SK-N-SH (cell line): ENCODE measurements at regions not wholly inside any gene's neighbourhood (a gene's known extent, or its start where the extent isn't known, plus 50 kb on each side); places are given as distances from the start of the nearest gene placed in this dataset.
A peak's percentile ranks its signal among the peaks of the same experiment; 100 is the strongest.

Experiments used
- CTCF ChIA-PET: fragments of 300-600, 350-600 bp; formaldehyde crosslinking; extraction: SDS; loops from one replicate; lab custom pipeline; 2021; lab: Yijun Ruan, JAX
- POLR2A ChIA-PET: fragments of 350-600 bp; sonication (Branson Sonifier 250); formaldehyde crosslinking; extraction: SDS; loops from one replicate; lab custom pipeline; 2020; ENCODE audit warnings: antibody characterized with exemption, inconsistent platforms; lab: Yijun Ruan, JAX
- DNase-seq: peaks from one replicate; pipeline ENCODE4 v3.0.0; 2012
- H2AFZ ChIP-seq: fragments of 200-600 bp; sonication (generic); 2 replicates; pipeline ENCODE4 v1.8.1; 2016; ENCODE audit warnings: antibody characterized with exemption, mild to moderate bottlenecking, low read depth
- H3F3A ChIP-seq: fragments of 200-600 bp; sonication (generic); replicated peaks from 2 replicates; pipeline ENCODE3; 2016; ENCODE audit warnings: antibody characterized with exemption, mild to moderate bottlenecking; ENCODE audit not compliant: insufficient read depth
- H3K27ac ChIP-seq, 2 experiments: fragments of 200-500 bp in 1 of 2; fragments of 200-600 bp in 1 of 2; sonication (Bioruptor generic) in 1 of 2; sonication (generic), shearing (Covaris generic) in 1 of 2; 2 replicates each; pipeline versions ENCODE4 v1.5.1 to v1.6.1; 2014 to 2016; ENCODE audit warnings: low read depth in 2 of 2, inconsistent platforms in 1 of 2, low read length in 1 of 2, mild to moderate bottlenecking in 1 of 2, mixed read lengths in 1 of 2
- H3K27me3 ChIP-seq: fragments of 200-600 bp; sonication (generic), shearing (Covaris generic); 2 replicates; pipeline ENCODE4 v1.6.1; 2016; ENCODE audit warnings: mixed run types; ENCODE audit not compliant: insufficient read depth
- H3K36me3 ChIP-seq, 2 experiments: fragments of 200-500 bp in 1 of 2; fragments of 200-600 bp in 1 of 2; sonication (Bioruptor generic) in 1 of 2; sonication (generic) in 1 of 2; replicated peaks in 1 of 2; 2 replicates each; pipeline versions ENCODE3 to v1.5.1; 2014 to 2016; ENCODE audit warnings: low read length in 1 of 2, mild to moderate bottlenecking in 1 of 2; ENCODE audit not compliant: insufficient read depth in 2 of 2, control insufficient read depth in 1 of 2
- H3K4me1 ChIP-seq, 2 experiments: fragments of 200-500 bp in 1 of 2; fragments of 200-600 bp in 1 of 2; sonication (Bioruptor generic) in 1 of 2; sonication (generic), shearing (Covaris generic) in 1 of 2; 2 replicates each; pipeline versions ENCODE4 v1.5.1 to v1.6.1; 2014 to 2016; ENCODE audit warnings: low read depth in 1 of 2, low read length in 1 of 2, mixed run types in 1 of 2; ENCODE audit not compliant: insufficient read depth in 2 of 2, control insufficient read depth in 1 of 2
- H3K4me2 ChIP-seq: fragments of 200-600 bp; sonication (generic), shearing (Covaris generic); 2 replicates; pipeline ENCODE4 v1.6.1; 2017; ENCODE audit warnings: mixed run types
- H3K4me3 ChIP-seq, 2 experiments: fragments of 200-500 bp in 1 of 2; fragments of 200-600 bp in 1 of 2; sonication (Bioruptor generic) in 1 of 2; sonication (generic), shearing (Covaris generic) in 1 of 2; 2 replicates each; pipeline versions ENCODE4 v1.5.1 to v1.8.1; 2014 to 2016; ENCODE audit warnings: low read depth in 2 of 2, inconsistent platforms in 1 of 2, low read length in 1 of 2, mild to moderate bottlenecking in 1 of 2, mixed read lengths in 1 of 2, moderate library complexity in 1 of 2
- H3K79me2 ChIP-seq: fragments of 200-600 bp; sonication (generic); 2 replicates; pipeline ENCODE4 v1.8.1; 2017; ENCODE audit warnings: mild to moderate bottlenecking; ENCODE audit not compliant: insufficient read depth
- H3K9ac ChIP-seq: fragments of 200-600 bp; sonication (generic); 2 replicates; pipeline ENCODE4 v1.6.1; 2017; ENCODE audit warnings: mixed run types
- H3K9me2 ChIP-seq: fragments of 200-600 bp; sonication (generic); 2 replicates; pipeline ENCODE4 v1.6.1; 2017; ENCODE audit warnings: mixed run types
- H3K9me3 ChIP-seq: fragments of 200-600 bp; sonication (generic); 2 replicates; pipeline ENCODE4 v1.6.1; 2017; ENCODE audit warnings: mixed run types, mild to moderate bottlenecking, moderate library complexity
- H4K20me1 ChIP-seq: fragments of 200-600 bp; sonication (generic); 2 replicates; pipeline ENCODE4 v1.6.1; 2017; ENCODE audit warnings: mild to moderate bottlenecking, mixed run types; ENCODE audit not compliant: insufficient read depth
- EP300 ChIP-seq, 2 experiments: IDR thresholded peaks; 2 replicates each; pipeline versions ENCODE4 v1.4.0 to v1.6.1; 2012; ENCODE audit warnings: borderline replicate concordance in 1 of 2, low read depth in 1 of 2, low read length in 1 of 2
- EZH2phosphoT487 ChIP-seq: fragments of 200-600 bp; sonication (generic); IDR thresholded peaks from 2 replicates; pipeline ENCODE4 v1.6.1; 2017; ENCODE audit warnings: low read depth, mixed run types, mild to moderate bottlenecking, antibody characterized with exemption, moderate library complexity, borderline replicate concordance
- FOSL2 ChIP-seq: IDR thresholded peaks from 2 replicates; pipeline ENCODE4 v1.4.0; 2012; ENCODE audit warnings: low read depth, mild to moderate bottlenecking, moderate library complexity, borderline replicate concordance
- FOXM1 ChIP-seq: IDR thresholded peaks from 2 replicates; pipeline ENCODE4 v1.4.0; 2012; ENCODE audit warnings: low read depth, mild to moderate bottlenecking
- GABPA ChIP-seq: IDR thresholded peaks from 2 replicates; pipeline ENCODE4 v1.4.0; 2012; ENCODE audit warnings: low read depth, mild to moderate bottlenecking
- JUND ChIP-seq: IDR thresholded peaks from 2 replicates; pipeline ENCODE4 v1.4.0; 2012
- MEF2A ChIP-seq: IDR thresholded peaks from 2 replicates; pipeline ENCODE4 v1.4.0; 2012; ENCODE audit warnings: low read depth, borderline replicate concordance
- MXI1 ChIP-seq: IDR thresholded peaks from 2 replicates; pipeline ENCODE4 v1.6.1; 2012; ENCODE audit warnings: mild to moderate bottlenecking, low read depth, low read length, improper control_type of control experiment
- NFIC ChIP-seq: IDR thresholded peaks from 2 replicates; pipeline ENCODE4 v1.4.0; 2012; ENCODE audit warnings: borderline replicate concordance
- NRF1 ChIP-seq: IDR thresholded peaks from 2 replicates; pipeline ENCODE4 v1.6.1; 2012; ENCODE audit warnings: low read depth, mild to moderate bottlenecking, low read length
- POLR2AphosphoS5 ChIP-seq: IDR thresholded peaks from 2 replicates; pipeline ENCODE4 v1.6.1; 2012; ENCODE audit warnings: low read depth, low read length
- RFX5 ChIP-seq: IDR thresholded peaks from 2 replicates; pipeline ENCODE4 v1.6.1; 2012; ENCODE audit warnings: mild to moderate bottlenecking, improper control_type of control experiment, low read length
- TCF12 ChIP-seq: IDR thresholded peaks from 2 replicates; pipeline ENCODE4 v1.4.0; 2012
- USF1 ChIP-seq: IDR thresholded peaks from 2 replicates; pipeline ENCODE4 v1.4.0; 2012; ENCODE audit warnings: low read depth, borderline replicate concordance
- USF2 ChIP-seq: fragments of 150-350 bp; IDR thresholded peaks from 2 replicates; pipeline ENCODE4 v1.6.1; 2017; ENCODE audit warnings: antibody characterized with exemption, low read length, low read depth, borderline replicate concordance
- ZBTB33 ChIP-seq: IDR thresholded peaks from 2 replicates; pipeline ENCODE4 v1.4.0; 2012; ENCODE audit warnings: low read depth, borderline replicate concordance
- WGBS: methylation state at CpG from one replicate; pipeline ENCODE4 v1.1.6; 2017; ENCODE audit warnings: low lambda C conversion rate; 5-methylcytosine and 5-hydroxymethylcytosine counted together
- TF ChIP-seq, protein P1 (sequence below): fragments of 200-600 bp; sonication (generic); IDR thresholded peaks from 2 replicates; pipeline ENCODE4 v1.6.1; 2017; ENCODE audit warnings: antibody characterized with exemption, mild to moderate bottlenecking, moderate library complexity
- TF ChIP-seq, protein P2 (sequence below): IDR thresholded peaks from 2 replicates; pipeline ENCODE4 v1.6.1; 2012; ENCODE audit warnings: mild to moderate bottlenecking, low read depth, low read length, moderate library complexity

GRCh38 chr6:81997090-81997926, 244.8 kb upstream of the TENT5A start:
- no peaks in the 10 kb centered on the region for H4K20me1 ChIP-seq
- no peaks in the 10 kb centered on the region for H3K9me3 ChIP-seq
- H3K27ac ChIP-seq, result peak overlapping the region; percentile 55 to 96; a peak in 3 of 4 replicates
- no peaks in the 10 kb centered on the region for H3K36me3 ChIP-seq
- H3K9me2 ChIP-seq, result no peaks in the 10 kb centered on the region
- H3K9ac ChIP-seq, result peak overlapping the region; percentile 69
- H3K4me1 ChIP-seq, result peaks cover 0 to 54% of the 10 kb centered on the region in 2 experiments; a peak in 3 of 4 replicates
- CTCF ChIA-PET, result no interaction called here
- H2AFZ ChIP-seq, result peak overlapping the region; percentile 65; the same call in 1 of the 2 replicates
- TF ChIP-seq JUND, result peak; percentile 49
- peak in 1 of 2 experiments; percentile 51; a peak in 1 of 4 replicates for TF ChIP-seq EP300 (IDR thresholded peaks at IDR 0.05; ENCODE audit: borderline replicate concordance in 1 of 2, low read depth in 1 of 2, low read length in 1 of 2)
- no peak for TF ChIP-seq POLR2AphosphoS5
- no peak for TF ChIP-seq USF2
- TF ChIP-seq, protein P1, sequence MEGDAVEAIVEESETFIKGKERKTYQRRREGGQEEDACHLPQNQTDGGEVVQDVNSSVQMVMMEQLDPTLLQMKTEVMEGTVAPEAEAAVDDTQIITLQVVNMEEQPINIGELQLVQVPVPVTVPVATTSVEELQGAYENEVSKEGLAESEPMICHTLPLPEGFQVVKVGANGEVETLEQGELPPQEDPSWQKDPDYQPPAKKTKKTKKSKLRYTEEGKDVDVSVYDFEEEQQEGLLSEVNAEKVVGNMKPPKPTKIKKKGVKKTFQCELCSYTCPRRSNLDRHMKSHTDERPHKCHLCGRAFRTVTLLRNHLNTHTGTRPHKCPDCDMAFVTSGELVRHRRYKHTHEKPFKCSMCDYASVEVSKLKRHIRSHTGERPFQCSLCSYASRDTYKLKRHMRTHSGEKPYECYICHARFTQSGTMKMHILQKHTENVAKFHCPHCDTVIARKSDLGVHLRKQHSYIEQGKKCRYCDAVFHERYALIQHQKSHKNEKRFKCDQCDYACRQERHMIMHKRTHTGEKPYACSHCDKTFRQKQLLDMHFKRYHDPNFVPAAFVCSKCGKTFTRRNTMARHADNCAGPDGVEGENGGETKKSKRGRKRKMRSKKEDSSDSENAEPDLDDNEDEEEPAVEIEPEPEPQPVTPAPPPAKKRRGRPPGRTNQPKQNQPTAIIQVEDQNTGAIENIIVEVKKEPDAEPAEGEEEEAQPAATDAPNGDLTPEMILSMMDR, result no peak
- no peak for TF ChIP-seq NRF1
- TF ChIP-seq USF1, result no peak
- TF ChIP-seq FOXM1, result 0 out of 2 replicates have a peak, but pooled peaks have one; percentile 9
- TF ChIP-seq NFIC, result no peak
- no peak for TF ChIP-seq RFX5
- TF ChIP-seq EZH2phosphoT487, result no peak
- TF ChIP-seq MEF2A, result no peak
- no peak for TF ChIP-seq ZBTB33
- no peak for TF ChIP-seq MXI1
- TF ChIP-seq TCF12, result peak; percentile 72
- peak; percentile 61 for TF ChIP-seq FOSL2
- TF ChIP-seq, protein P2, sequence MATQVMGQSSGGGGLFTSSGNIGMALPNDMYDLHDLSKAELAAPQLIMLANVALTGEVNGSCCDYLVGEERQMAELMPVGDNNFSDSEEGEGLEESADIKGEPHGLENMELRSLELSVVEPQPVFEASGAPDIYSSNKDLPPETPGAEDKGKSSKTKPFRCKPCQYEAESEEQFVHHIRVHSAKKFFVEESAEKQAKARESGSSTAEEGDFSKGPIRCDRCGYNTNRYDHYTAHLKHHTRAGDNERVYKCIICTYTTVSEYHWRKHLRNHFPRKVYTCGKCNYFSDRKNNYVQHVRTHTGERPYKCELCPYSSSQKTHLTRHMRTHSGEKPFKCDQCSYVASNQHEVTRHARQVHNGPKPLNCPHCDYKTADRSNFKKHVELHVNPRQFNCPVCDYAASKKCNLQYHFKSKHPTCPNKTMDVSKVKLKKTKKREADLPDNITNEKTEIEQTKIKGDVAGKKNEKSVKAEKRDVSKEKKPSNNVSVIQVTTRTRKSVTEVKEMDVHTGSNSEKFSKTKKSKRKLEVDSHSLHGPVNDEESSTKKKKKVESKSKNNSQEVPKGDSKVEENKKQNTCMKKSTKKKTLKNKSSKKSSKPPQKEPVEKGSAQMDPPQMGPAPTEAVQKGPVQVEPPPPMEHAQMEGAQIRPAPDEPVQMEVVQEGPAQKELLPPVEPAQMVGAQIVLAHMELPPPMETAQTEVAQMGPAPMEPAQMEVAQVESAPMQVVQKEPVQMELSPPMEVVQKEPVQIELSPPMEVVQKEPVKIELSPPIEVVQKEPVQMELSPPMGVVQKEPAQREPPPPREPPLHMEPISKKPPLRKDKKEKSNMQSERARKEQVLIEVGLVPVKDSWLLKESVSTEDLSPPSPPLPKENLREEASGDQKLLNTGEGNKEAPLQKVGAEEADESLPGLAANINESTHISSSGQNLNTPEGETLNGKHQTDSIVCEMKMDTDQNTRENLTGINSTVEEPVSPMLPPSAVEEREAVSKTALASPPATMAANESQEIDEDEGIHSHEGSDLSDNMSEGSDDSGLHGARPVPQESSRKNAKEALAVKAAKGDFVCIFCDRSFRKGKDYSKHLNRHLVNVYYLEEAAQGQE, result no peak
- TF ChIP-seq GABPA, result no peak
- TF ChIP-seq, all 33 proteins: peak for 5
- POLR2A ChIA-PET, result no interaction called here
- 41% methylated on average over 4 of the region's 4 CpGs for WGBS
- Histone ChIP-seq H3K27me3 (no peaks in the 10 kb centered on the region), H3K79me2 (no peaks in the 10 kb centered on the region), H3K4me3 (no peak overlapping the region), H3F3A (peaks cover 49% of the 10 kb centered on the region), H3K4me2 (peak overlapping the region; percentile 22; the same call in 1 of the 2 replicates)
- DNase-seq, result no peak
